DOHH2 (cell line): ENCODE measurements at regions not wholly inside any gene's neighbourhood (a gene's known extent, or its start where the extent isn't known, plus 50 kb on each side); places are given as distances from the start of the nearest gene placed in this dataset.

ENCODE experiments used
- H3F3A ChIP-seq: fragments of 200-600 bp; sonication (generic), shearing (Covaris generic); 2 replicates; pipeline ENCODE4 v1.6.0; 2016; ENCODE audit warnings: antibody characterized with exemption, mild to moderate bottlenecking; ENCODE audit not compliant: control insufficient read depth, insufficient read depth
- H3K27ac ChIP-seq: fragments of 200-600 bp; sonication (generic); 2 replicates; pipeline ENCODE4 v1.5.1; 2014; ENCODE audit warnings: low read depth, mild to moderate bottlenecking, low read length, moderate library complexity
- H3K27me3 ChIP-seq: fragments of 200-600 bp; sonication (generic); 2 replicates; pipeline ENCODE4 v1.6.1; 2014; ENCODE audit warnings: mild to moderate bottlenecking, low read length, mixed read lengths; ENCODE audit not compliant: control insufficient read depth
- H3K36me3 ChIP-seq: fragments of 200-600 bp; sonication (generic); 2 replicates; pipeline ENCODE4 v1.6.1; 2014; ENCODE audit warnings: mild to moderate bottlenecking, low read length, moderate library complexity, mixed read lengths; ENCODE audit not compliant: control insufficient read depth
- H3K4me1 ChIP-seq: fragments of 200-600 bp; sonication (generic); 2 replicates; pipeline ENCODE4 v1.6.1; 2014; ENCODE audit warnings: mild to moderate bottlenecking, low read length, mixed read lengths; ENCODE audit not compliant: control insufficient read depth
- H3K4me2 ChIP-seq: fragments of 200-600 bp; sonication (generic); 2 replicates; pipeline ENCODE4 v1.6.0; 2014; ENCODE audit warnings: mild to moderate bottlenecking, low read length, moderate library complexity
- H3K4me3 ChIP-seq: fragments of 200-600 bp; sonication (generic); 2 replicates; pipeline ENCODE4 v1.5.1; 2014; ENCODE audit warnings: mild to moderate bottlenecking, low read length, mixed read lengths
- H3K79me2 ChIP-seq: fragments of 200-600 bp; sonication (generic); 2 replicates; pipeline ENCODE4 v1.6.1; 2014; ENCODE audit warnings: mild to moderate bottlenecking, low read length, mixed read lengths; ENCODE audit not compliant: control insufficient read depth
- H3K9me2 ChIP-seq: fragments of 200-600 bp; sonication (generic); replicated peaks from 2 replicates; pipeline ENCODE4 v1.6.1; 2014; ENCODE audit warnings: mild to moderate bottlenecking, low read length, mixed read lengths; ENCODE audit not compliant: control insufficient read depth
- H3K9me3 ChIP-seq: fragments of 200-600 bp; sonication (generic); 2 replicates; pipeline ENCODE4 v1.6.1; 2014; ENCODE audit warnings: antibody characterized with exemption, low read length, mixed read lengths; ENCODE audit not compliant: control insufficient read depth, insufficient read depth
- H4K20me1 ChIP-seq: fragments of 200-600 bp; sonication (generic); 2 replicates; pipeline ENCODE4 v1.6.0; 2014; ENCODE audit warnings: low read depth, mild to moderate bottlenecking, antibody characterized with exemption, low read length, moderate library complexity; ENCODE audit not compliant: control insufficient read depth, insufficient read depth
- CTCF ChIP-seq: fragments of 200-600 bp; sonication (generic); IDR thresholded peaks from one replicate; pipeline ENCODE4 v1.5.1; 2014; ENCODE audit warnings: antibody characterized with exemption, mild to moderate bottlenecking, low read depth, low read length; ENCODE audit not compliant: poor library complexity, severe bottlenecking
- EZH2phosphoT487 ChIP-seq: fragments of 200-600 bp; sonication (generic); IDR thresholded peaks from 2 replicates; pipeline ENCODE4 v1.6.1; 2017; ENCODE audit warnings: borderline replicate concordance, mild to moderate bottlenecking, antibody characterized with exemption, low read length, moderate library complexity, mixed read lengths

DNA sequence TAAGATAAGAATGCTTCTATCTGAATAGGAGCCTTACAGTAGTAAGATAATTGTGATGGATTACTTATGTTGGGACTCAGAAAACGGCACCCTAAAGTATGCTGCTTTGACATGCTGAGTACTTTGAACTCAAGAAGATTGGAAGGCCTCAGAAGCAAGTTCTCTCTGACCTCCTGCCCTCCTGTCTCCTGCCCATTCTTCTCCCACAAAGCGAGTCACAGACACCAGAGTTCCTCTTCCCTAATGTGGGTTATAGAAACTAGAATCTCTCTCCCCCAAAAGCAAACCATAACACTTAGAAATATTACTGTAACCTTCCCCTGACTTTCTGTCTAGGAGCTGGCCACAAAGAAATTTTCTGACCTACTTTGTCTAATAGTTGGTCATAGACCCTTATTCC is 76.5 kb downstream of the DDIT4L start:
- H3K9me3 ChIP-seq = no peaks in the 10 kb centered on the region
- H3K79me2 ChIP-seq = no peaks in the 10 kb centered on the region
- no peak overlapping the region for H3K4me2 ChIP-seq
- peaks cover 15% of the 10 kb centered on the region for H3K4me1 ChIP-seq
- no peak overlapping the region for H3K27ac ChIP-seq
- no peaks in the 10 kb centered on the region for H3K36me3 ChIP-seq
- TF ChIP-seq CTCF = no peak
- TF ChIP-seq EZH2phosphoT487 = no peak
- H3K27me3 ChIP-seq = no peaks in the 10 kb centered on the region
- H3K9me2 ChIP-seq = no peaks in the 10 kb centered on the region
- H3K4me3 ChIP-seq = no peak overlapping the region
- H3F3A ChIP-seq = no peaks in the 10 kb centered on the region
- no peaks in the 10 kb centered on the region for H4K20me1 ChIP-seq

DNA sequence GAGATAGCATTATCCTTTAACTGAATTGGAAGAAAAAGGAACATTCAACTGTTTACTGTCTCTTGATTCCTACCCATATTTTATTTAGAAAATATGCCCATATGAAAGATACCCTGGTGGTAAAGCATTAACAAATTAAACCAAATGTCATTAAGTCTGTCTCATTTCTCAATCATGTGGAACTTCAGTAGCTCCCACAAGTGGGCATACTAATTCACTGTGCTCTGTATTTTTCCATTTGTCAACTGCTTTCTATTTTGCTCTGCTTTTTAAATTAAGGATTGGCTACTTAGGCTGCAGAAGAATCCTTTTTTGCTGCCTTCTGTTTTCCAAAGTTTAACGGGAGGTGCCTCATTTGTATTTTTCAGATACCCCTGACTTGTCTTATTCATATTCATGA is 77.2 kb downstream of the DDIT4L start:
- Histone ChIP-seq H3K36me3 (no peaks in the 10 kb centered on the region), H3K9me2 (no peaks in the 10 kb centered on the region), H3K4me2 (no peak overlapping the region), H3K79me2 (no peaks in the 10 kb centered on the region), H3F3A (no peaks in the 10 kb centered on the region), H3K4me3 (no peak overlapping the region), H3K9me3 (no peaks in the 10 kb centered on the region), H4K20me1 (no peaks in the 10 kb centered on the region), H3K27ac (no peak overlapping the region), H3K27me3 (no peaks in the 10 kb centered on the region), H3K4me1 (peaks cover 21% of the 10 kb centered on the region)
- no peak for TF ChIP-seq EZH2phosphoT487
- no peak for TF ChIP-seq CTCF

DNA sequence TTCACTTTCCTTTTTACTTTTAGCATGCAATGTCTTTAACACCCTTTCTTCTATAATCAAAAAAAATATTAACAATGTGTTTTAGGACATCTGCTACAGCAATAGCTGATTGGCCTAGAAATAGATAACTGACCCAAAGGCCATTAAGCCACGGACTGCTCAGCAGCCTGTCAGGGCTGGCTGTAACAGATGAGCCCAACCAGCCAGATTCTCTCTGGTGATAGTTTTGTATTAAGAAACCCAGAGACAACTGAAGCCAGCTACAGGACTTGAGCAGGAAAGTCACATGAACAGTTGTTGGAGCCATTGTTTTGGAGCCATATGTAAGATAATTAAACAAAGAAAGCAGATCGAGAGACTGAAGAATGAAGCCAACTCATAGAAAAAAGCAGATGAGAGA is 80.3 kb downstream of the DDIT4L start:
- Histone ChIP-seq H3K27ac (no peak overlapping the region), H3K36me3 (no peaks in the 10 kb centered on the region), H3K4me1 (peaks cover 37% of the 10 kb centered on the region), H3F3A (no peaks in the 10 kb centered on the region), H4K20me1 (no peaks in the 10 kb centered on the region), H3K4me3 (no peak overlapping the region), H3K9me2 (no peaks in the 10 kb centered on the region), H3K79me2 (no peaks in the 10 kb centered on the region), H3K4me2 (no peak overlapping the region), H3K27me3 (no peaks in the 10 kb centered on the region), H3K9me3 (no peaks in the 10 kb centered on the region)
- TF ChIP-seq CTCF (no peak), EZH2phosphoT487 (no peak)

GRCh38 chr4:100108869-100109268 is 81.4 kb downstream of the DDIT4L start:
- Histone ChIP-seq H3K4me1 (peaks cover 37% of the 10 kb centered on the region), H3K27ac (no peak overlapping the region), H3K36me3 (no peaks in the 10 kb centered on the region), H3F3A (no peaks in the 10 kb centered on the region), H3K4me2 (no peak overlapping the region), H3K4me3 (no peak overlapping the region), H4K20me1 (no peaks in the 10 kb centered on the region), H3K9me2 (no peaks in the 10 kb centered on the region), H3K79me2 (no peaks in the 10 kb centered on the region), H3K27me3 (no peaks in the 10 kb centered on the region), H3K9me3 (no peaks in the 10 kb centered on the region)
- TF ChIP-seq EZH2phosphoT487 (no peak), CTCF (no peak)
